Stimulated activated CD4-positive, alpha-beta T cell treated with anti-CD3 and anti-CD28 coated beads, Interleukin-2, amount 100 ng/mL, for 48 hours (primary cell): ENCODE measurements at regions not wholly inside any gene's neighbourhood (a gene's known extent, or its start where the extent isn't known, plus 50 kb on each side); places are given as distances from the start of the nearest gene placed in this dataset.
"Not testable (repeated sequence)": the region's sequence is repeated elsewhere in the genome, so short reads cannot be mapped to it uniquely, and the experiment has no call there.

Source experiments
- DNase-seq, 2 donors: peaks; one replicate each; pipeline ENCODE4 v3.0.0-alpha.2; 2020

DNA sequence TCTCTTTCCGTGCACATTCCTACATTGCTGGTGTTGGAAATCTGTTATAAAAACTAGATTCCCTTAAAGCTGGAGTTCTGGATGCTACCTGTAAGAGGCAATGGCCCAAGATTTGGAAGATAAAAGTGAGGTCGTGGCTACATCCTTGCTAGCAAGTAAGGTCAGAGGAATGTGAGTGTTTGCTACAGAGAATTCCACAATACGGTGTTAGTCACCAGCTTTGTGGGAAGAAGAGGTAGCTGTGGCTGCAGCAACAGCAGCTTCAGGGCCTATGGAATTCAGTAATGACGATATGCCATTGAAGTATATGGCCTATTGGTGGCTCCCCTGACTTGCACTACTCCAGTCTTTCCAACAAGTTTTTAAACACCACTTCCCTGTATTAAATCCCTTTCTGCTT, 227.7 kb upstream of the TMEM260 start:
- DNase-seq: no peak

DNA sequence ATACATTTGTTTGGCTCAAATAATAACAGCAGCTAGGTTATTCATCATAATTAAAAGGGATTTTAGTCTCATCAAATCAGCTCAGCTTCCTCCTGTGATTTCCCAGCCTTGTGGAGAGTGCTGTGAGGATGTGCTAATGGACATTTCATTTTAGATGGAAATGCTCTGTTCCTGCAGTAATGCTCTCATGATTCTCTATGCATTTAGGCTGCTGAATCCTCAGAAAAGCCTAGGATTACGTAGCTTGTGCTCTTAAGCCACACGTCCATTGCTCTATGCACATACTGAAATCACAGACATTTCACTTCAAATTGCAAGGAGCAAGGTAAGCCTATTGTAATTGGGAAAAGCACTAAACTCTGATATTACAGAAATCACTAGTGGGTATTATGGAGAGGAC, 226.6 kb upstream of the TMEM260 start:
- DNase-seq: no peak

DNA sequence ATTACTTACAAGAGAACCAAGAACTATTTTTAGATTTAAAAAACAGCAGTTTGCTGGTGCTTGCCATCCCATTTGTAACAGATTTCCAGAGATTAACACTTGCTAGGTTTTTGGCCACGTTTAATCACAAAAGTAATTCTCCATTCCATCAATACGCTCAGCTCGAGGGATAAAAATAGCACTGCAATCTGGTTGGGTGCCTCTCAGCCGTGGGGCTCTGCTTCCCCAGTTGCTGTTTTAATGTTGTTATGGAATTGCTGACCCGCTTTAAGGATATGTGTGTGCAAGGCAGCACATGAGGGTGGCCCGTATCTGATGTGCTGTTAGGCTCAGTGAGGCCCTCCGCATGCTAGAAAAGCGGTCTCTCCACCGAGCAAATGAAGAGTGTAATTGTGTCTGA, 222.2 kb upstream of the TMEM260 start:
- no peak for DNase-seq

DNA sequence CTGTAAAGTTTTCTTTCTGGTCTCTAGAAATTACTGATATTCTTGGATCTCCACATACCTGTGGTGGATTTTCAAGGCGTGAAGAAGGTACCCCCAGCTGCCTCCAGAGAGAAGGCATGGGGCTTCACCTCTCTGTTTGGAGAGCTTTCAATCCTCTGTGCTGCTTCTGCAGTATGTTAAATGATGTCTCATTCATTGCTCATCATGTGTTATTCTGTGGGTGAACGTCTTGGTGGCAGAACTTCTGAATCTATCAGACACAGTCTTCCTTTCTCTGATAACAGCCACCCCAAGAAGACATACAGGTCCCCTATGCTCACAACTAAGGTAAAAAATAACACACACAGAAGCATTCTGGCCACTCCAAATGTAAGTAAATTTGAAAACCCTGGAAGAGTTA, 221.3 kb upstream of the TMEM260 start:
- DNase-seq: no peak

DNA sequence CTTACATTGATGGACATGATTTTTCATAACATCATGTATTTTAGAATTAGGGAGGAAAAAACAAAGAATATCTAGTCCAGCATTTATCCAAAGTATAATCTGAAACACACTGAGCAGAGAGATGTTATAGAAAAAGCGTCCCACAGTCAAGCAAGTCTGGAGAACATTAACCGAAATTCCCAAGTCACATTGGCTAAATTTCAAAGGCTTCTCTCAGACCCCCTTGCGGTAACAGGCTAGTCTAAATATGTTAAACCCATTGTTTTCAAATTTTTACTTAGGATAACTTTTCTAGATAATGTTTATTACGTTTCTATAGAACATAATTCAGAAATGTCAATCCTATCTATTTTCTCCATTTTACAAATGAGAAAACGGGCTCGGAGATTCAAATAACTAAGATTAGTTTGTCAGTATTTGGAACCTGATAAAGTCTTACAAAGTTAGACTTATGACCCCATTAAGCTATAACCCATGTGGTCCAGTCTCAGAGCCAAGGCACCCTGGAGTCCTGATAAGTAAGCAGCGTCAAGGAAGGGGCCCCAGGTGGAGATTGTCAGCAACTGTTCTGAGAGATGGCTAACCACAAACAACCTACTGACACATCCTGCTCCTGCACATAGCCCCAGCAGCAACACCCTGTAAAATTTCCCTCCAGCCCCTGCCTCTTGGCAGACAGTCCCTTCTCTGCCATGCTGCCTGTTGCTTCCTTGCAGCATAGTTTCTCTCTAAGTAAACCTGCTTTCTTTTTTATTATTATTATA, 220.6 kb upstream of the TMEM260 start:
- DNase-seq: no peak

DNA sequence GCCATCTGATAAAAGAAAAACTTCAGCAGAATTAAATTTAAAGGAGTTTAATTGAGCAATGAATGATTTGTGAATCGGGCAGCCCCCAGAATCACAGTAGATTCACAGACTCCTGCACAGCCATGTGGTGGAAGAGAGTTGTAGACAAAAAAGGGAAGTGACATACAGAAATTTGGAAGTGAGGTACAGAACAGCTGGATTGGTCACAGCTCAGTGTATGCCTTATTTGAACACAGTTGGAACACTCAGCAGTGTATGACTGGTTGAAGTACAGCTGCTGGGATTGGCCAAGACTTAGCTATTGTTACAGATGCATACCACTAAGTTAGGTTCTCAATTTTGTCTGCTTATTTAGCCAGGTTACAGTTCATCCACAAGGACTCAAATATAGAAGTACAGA, 213.9 kb upstream of the TMEM260 start:
- DNase-seq: not testable (repeated sequence)

DNA sequence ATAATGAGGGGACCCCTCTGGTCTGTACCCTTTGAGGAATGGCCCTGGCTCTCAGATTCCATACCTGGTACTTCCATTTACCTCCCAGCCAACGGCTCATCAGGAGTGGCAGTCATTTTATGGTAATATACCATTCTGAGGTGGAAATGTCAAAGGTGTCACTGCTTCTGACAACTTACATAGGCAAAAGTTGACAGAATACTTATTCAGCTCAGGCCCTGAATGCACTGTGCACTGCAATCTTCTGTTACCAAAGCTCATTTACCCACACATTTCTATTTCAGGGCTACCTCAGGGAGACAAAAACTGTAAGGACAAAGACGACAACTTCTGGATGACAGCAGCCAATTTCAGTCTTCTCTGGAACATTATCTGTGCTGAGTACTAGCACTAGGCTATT, 212.2 kb upstream of the TMEM260 start:
- DNase-seq: no peak

DNA sequence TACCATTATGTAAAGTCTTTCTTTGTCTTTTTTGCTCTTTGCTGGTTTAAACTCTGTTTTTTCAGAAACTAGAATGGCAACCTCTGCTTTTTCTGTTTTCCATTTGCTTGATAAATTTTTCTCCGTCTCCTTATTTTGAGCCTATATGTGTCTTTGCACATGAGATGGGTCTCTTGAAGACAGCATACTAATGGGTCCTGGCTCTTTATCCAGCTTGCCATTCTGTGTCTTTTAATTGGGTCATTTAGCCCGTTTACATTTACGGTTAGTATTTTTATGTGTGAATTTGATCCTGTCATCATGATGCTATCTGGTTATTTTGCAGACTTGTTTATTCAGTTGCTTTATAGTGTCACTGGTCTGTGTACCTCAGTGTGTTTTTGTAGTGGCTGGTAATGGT, 207.9 kb upstream of the TMEM260 start:
- no peak for DNase-seq

DNA sequence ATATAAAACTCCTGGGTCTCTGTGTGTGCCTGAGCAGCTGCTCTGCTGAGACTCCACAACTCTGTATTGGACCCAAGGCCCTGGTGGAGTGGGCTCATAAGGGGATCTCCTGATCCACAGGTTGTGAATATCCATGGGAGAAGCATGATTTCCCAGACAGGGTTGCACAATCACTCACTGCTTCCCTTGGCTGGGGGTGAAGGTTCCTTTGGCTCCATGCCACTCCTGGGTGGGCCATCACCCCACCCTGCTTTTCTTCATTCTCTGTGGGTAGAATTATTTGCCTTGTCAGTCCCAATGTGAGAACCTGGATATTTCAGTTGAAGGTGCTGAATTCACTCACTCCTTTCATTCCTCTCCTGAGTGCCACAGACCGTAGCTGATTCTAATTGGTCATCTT, 205.2 kb upstream of the TMEM260 start:
- no peak for DNase-seq

DNA sequence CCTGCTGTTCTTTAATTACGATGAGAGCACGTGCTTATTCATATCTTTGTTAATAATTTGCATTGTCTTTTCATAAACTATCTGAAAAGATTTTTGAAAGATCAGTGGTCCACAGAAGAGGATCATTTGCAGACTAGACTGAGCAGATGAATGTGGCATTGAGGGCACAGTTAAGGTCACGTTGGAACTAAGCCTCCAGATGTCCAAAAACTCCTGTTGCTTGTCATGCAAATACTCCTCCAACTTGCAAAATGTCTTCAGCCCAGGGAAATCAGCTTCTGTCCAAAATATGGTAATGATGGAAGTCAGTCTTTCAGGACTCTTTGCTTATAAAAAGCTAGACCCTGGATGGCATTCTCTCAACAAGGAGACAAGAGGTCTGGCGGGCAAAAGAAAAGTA, 201.6 kb upstream of the TMEM260 start:
- no peak for DNase-seq

DNA sequence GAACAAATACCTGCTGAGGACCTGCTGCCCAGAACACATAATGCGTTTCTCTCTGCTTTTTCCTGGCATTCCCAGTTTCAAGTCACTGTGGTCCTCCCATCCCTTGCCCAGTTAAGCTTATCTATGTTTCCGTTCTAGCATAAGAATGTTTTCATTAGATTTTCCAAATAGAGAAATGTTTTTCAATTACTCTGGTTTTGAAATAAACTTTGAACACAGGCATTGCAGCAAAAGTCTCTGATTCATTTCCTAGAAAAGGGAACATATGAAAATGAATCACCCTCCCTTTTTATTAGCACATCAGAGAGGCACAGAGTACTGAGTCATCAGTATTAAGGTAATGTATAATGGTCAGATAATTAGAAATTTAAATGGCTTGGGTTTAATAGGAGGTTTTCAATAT, 201.1 kb upstream of the TMEM260 start:
- DNase-seq: no peak

DNA sequence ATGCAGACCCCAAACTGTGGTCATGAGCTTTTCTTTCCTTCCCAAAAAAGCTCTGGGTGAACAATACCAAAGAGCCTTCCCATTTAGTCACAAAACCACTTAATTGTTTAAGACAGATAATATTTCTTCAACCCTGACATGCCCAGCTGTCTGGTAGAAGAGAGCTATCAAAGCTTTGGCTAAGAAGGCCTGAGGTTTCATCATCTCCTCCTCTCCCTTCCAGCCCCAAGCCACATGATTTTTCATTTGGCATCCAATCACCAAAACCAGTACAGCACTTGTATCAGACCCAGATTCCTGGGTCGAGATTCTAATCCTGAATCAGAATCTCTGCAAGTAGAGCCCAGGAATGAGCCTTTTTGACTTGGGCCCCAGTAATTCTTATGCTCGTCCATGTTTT, 199.6 kb upstream of the TMEM260 start:
- no peak for DNase-seq

DNA sequence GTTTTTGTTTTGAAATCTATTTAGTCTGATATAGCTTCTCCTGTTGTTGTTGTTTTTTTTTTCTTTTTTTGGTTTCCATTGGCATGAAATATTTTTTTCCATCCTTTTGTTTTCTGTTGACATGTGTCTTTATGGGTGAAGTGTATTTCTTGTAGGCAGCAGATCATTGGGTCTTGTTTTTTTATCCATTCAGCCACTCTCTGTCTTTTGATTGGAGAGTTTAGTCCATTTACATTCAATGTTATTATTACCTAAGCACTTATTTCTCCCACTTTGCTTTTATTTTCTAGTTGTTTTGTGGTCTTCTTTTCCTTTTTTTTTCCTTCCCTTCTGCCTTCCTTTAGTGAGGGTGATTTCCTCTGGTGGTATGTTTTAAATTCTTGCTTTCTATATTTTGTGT, 193.6 kb upstream of the TMEM260 start:
- DNase-seq: no peak

DNA sequence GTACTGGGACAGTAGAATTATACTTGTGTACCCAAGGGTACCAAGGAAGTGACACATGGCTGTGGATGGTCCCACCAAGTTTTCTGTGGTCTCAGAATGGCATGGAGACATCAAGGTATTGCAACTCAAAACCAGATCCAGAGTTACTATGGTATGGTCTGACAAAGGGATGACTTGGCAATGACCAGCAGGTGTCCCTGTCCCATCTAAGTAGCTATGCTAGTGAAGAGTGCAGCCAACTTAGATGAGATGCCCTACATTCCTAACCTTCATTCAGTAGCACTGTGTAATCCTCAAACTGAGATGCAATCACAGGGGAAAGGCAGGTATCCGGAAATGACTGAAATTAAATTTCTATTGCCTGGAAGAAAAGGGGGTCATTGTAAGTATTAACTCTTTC, 188.7 kb upstream of the TMEM260 start:
- DNase-seq: no peak

DNA sequence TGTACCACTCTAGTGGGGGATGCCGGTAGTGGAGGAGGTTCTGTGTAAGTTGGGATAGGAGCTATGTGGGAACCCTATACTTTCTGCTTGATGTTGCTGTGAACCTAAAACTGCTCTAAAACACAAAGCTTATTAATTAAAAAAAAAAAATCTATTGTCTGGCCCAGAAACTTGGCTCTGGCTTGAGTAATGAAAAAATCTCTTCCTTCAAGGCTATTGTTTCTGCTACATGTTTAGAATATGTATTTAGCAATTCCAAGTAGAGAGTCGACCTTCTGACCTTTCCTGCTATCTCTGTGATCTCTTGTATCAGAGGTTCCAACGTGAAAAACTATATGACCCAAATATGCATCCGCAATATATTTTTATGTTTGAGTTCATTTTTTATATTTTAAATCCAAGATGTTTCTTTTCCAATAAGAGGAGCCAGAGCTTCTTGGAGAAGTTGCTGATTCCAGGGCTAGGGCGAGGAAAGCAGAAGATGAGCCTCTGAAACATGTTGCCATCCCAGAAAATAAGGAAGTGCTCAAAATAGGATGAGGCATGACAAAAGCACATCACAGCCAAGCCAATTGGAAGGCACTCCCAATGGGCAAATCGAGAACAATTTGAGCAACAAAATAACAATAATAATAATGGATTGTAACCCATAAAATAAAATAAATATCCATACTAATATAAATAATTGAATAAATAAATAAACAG, 184.6 kb upstream of the TMEM260 start:
- no peak for DNase-seq

DNA sequence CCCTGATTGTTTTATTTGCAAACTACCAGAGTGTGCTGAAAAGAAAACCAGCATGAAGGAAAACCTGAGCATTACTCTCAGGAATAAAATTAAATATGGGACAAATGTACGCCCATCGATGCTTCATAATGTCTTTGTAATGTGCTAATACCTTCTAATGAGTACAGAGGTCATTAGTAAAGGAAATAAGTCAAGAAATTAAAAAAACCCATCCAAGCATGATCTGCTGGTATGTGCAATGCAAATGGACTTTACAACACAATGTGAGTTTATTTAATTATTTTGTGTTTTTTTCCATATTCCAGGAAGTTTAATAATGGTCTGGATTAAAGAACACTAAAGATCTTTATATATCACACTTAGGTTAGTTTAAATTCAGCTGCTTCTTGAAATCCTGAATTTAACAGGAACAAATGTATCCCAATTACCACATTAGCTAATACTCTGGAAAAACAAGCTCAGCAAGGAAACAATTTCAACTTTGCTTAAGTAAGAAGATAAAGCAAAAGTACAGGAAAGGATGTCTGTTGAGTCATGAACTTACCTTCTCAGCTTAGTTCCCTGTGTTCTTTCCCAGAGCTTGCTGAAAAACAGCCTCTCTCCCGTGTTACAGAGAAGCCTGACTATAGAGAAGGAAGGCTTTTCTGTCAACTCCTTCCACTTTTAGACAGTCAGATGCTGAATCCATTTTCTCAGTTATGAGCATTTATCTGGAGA, 179.3 kb upstream of the TMEM260 start:
- no peak for DNase-seq

DNA sequence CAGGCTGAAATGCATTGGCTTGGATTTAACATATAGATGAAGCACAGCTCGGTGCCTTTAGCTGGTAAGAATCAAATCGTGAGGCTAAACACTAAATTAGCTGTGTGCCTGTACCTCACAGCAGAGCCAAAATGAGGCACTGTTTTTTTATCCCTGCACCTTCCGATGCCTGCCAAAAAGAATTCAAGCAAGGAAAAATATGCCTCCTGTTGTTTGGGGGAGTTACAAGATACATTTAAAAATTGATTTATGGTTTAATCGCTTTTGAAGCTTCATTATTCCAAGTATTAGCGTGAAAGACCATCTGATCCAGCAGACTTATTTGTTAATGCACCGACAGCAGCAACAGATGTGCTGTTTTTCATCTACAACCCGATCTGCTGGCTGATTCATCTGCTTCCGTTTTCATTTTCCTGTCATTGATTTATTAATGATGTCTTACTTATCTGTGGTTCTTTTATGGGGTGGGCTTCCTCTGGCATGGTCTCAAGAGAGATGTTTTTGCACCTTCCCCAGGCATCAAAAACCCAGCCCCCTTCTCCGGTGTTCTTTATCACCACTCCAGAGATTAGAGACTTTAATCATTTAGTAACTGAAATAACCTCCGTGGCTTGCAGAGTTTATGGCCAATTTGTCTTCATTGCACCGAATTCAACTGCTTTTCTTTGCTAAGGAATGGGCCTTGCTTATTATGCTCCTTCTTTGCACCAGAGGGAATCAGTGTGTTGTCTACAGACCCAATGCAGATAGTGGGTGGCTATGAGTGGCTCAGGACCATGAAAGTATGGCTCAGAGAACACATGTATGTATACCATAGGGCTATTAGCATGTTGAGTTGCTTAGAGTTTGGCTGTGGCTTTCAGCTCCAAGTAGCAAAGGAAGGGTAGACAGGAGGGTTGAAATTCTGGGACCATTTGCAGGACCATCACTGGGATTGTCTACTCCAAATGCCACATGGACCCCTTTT, 166.8 kb upstream of the TMEM260 start:
- no peak for DNase-seq

DNA sequence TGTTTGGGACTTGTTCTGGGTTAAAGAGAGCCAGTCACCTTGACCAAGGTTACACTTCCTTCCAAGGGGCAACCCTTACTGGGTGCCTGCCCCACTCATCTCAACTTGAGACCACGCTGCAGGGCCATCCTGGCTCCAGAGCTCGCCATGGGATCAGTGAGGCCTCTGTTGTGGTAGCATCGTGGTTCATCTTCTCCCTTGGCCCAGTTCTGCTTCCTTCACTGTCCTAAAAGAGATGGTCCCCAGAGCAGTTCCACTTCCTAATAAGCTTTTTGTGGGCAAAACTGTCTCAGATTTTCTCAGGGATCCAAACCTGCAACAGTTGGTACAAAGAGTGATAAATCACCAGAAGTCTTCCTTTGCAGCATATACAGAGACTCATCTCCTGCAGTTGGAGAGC, 165.9 kb upstream of the TMEM260 start:
- no peak for DNase-seq

DNA sequence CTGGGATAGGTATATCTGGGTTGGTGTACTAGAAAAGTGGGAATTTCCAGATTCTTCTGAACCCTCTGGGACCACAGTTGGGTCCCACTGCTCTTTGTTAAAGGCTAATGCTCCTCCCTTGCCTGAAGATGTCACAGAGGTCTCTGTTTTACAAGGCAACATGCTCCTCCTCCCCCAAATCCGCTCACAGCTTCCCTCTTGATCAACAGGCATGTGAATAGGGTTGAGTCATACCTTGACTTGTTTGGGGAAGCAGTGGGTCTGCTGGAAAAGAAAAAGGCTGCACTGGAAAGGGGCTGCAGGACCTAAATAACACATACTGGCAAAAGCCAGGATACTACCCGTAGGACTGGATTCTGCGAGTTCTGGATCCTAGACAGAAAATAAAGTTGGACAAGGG, 165.4 kb upstream of the TMEM260 start:
- DNase-seq: no peak

DNA sequence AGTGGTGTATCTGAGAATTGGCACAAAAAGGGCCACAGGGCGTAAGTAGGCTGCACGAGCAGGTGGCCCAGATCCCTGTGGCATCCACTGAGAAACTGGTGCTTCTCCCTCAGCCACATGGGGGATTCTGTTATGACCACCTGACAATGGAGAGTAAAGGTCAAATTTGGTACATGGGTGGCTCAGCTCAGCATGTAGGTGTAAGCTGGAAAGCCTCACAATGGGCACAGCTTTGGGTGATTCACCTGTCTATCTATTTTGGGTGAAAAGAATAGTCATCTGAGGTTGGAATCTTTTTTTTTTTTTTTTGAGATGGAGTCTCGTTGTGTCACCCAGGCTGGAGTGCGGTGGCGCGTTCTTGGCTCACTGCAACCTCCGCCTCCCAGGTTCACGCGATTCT, 163.4 kb upstream of the TMEM260 start:
- DNase-seq: no peak

DNA sequence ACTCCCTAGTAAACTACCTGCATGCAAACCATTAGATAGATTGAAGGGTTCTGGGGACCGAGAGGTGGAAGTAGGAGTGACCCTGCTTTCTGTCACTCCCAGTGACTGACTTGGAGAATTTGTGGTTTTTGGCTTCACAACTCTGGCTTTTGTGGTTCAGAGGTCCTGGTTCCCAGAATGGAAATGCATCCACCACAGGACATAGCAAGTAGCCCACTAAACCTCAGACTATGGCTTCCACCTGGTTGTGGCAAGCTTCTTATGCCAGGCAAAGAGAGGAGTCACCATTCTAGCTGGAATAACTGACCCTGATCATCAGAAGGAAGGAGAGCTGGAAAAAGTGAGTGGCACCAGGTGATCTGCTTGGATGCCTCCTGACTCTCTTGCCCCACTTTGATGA, 162.4 kb upstream of the TMEM260 start:
- DNase-seq: no peak

DNA sequence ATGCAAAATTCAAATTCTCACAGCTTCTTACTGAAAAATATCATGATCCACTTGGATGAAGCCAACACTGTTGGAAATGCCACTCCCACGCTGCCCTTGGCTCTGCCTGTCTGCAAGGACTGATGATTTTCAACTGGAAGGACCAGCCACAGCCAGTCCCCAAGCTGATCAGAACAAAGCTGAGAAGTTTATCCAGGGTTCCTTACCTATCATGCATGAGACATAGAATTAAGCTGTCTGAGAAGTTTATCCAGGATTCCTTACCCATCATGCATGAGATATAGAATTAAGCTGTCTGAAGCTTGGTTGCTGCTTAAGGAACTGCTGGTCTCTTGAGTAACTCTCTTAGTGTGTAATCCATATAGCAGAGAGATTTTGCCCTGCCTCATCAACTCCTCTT, 159.8 kb upstream of the TMEM260 start:
- DNase-seq: no peak

DNA sequence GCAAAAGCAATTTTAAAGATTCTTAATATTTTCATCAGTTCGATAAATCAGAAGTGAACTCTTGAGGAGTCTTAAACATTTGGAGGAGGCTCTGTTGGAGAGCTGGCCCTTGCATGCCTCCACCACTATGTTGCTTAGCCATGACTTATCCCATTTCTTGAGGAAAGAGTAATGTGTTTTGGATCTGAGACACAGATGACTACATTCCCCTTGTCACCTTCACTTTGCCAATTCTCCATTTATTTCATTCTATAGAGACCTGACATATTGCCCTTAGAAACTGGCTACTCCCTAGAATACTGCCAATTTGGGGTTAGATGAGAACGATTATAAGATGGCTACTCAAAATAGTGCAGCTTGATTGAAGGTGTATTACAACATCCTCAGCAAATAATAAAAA, 157.4 kb upstream of the TMEM260 start:
- DNase-seq: no peak
